Stomach (tissue), 4 donors: ENCODE measurements at regions not wholly inside any gene's neighbourhood (a gene's known extent, or its start where the extent isn't known, plus 50 kb on each side); places are given as distances from the start of the nearest gene placed in this dataset.
"Not testable (repeated sequence)": the region's sequence is repeated elsewhere in the genome, so short reads cannot be mapped to it uniquely, and the experiment has no call there.

Source experiments
- POLR2A ChIP-seq, 4 donors: fragments of 450-650 bp; IDR thresholded peaks; one replicate each; pipeline ENCODE4 v1.6.1; 2016; ENCODE audit warnings: antibody characterized with exemption in 4 of 4, control low read depth in 2 of 4, mild to moderate bottlenecking in 1 of 4, moderate library complexity in 1 of 4
- POLR2AphosphoS5 ChIP-seq, 3 donors: sonication (generic); formaldehyde crosslinking; IDR thresholded peaks; one replicate each; pipeline ENCODE4 v1.6.1; 2016; ENCODE audit warnings: antibody characterized with exemption in 3 of 3
- TF ChIP-seq, protein P1 (sequence below), 7 experiments: fragments of 450-650 bp in 4 of 7; fragments of 200-600 bp in 3 of 7; sonication (generic) in 3 of 7; IDR thresholded peaks; one replicate each; pipeline ENCODE4 v1.5.1; 2016 to 2019; ENCODE audit warnings: antibody characterized with exemption in 7 of 7, control low read depth in 2 of 7, mild to moderate bottlenecking in 1 of 7

DNA sequence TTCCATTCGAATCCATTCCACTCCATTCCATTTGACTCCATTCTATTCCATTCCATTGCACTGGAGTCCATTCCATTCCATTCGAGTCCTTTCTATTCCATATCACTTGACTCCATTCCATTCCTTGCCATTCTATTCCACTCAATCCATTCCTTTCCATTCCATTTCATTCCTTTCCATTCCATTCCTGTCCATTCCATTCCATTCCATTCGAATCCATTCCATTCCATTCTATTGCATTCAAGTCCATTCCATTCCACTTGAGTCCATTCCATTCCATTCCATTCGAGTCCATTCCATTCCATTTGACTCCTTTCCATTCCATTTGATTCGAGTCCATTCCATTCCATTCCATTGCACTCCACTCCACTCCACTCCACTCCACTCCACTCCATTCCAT, 4798.0 kb upstream of the OR11H1 start:
- TF ChIP-seq, protein P1, sequence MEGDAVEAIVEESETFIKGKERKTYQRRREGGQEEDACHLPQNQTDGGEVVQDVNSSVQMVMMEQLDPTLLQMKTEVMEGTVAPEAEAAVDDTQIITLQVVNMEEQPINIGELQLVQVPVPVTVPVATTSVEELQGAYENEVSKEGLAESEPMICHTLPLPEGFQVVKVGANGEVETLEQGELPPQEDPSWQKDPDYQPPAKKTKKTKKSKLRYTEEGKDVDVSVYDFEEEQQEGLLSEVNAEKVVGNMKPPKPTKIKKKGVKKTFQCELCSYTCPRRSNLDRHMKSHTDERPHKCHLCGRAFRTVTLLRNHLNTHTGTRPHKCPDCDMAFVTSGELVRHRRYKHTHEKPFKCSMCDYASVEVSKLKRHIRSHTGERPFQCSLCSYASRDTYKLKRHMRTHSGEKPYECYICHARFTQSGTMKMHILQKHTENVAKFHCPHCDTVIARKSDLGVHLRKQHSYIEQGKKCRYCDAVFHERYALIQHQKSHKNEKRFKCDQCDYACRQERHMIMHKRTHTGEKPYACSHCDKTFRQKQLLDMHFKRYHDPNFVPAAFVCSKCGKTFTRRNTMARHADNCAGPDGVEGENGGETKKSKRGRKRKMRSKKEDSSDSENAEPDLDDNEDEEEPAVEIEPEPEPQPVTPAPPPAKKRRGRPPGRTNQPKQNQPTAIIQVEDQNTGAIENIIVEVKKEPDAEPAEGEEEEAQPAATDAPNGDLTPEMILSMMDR (IDR thresholded peaks at IDR 0.05) = not testable (repeated sequence)
- TF ChIP-seq POLR2A, POLR2AphosphoS5 (IDR thresholded peaks at IDR 0.05): not testable (repeated sequence)
